GM11168 (cell line): ENCODE measurements at regions not wholly inside any gene's neighbourhood (a gene's known extent, or its start where the extent isn't known, plus 50 kb on each side); places are given as distances from the start of the nearest gene placed in this dataset.

Experiments used
- in situ Hi-C: fragments of 300-500 bp; cut with MboI; formaldehyde crosslinking; loops from one replicate; pipeline ENCODE4 v1.12.0; 2022; ENCODE audit warnings: low sequenced_read_pairs; ENCODE audit not compliant: unreplicated experiment

GRCh38 chr20:50368813-50369224, 141.4 kb upstream of the PTPN1 start:
- in situ Hi-C loops, result no loop called here

GRCh38 chr20:50369225-50370035, 140.8 kb upstream of the PTPN1 start:
- in situ Hi-C loops, result no loop called here

GRCh38 chr20:50370036-50370566, 140.1 kb upstream of the PTPN1 start:
- in situ Hi-C loops, result no loop called here

- in situ Hi-C loops, result no loop called here
Measured at GRCh38 chr20:50371878-50372769, 138.1 kb upstream of the PTPN1 start.

- in situ Hi-C loops, result no loop called here
Measured at GRCh38 chr20:50372770-50373088, 137.5 kb upstream of the PTPN1 start.

DNA sequence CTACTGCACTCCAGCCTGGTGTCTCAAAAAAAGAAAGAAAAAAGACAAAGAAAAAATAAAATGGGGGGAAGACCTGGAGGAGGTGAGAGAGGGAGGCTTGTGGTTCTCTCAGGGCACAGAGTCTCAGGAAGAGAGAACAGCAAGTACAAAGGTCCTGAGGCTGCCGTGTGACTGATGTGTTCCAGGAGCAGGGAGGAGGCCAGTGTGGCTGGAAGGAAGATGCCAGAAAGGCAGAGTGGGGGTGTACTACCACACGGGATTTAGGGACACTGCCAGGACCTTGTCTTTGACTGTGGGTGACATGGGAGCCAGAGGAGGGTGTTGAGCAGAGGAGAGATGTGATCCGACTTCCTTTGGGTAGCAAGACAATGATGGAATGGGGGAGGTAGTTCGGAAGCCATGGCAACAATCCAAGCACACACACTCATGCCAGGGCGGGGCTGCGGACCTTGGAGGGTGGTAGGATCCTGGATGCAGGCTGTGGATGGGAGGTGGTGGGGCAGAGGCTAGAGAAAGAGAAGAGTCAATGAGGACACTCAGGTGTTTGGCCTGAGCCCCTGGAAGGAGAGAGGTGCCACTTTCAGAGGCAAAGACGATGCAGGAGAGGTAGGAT, 136.4 kb upstream of the PTPN1 start:
- in situ Hi-C loops, result no loop called here

GRCh38 chr20:50374541-50375078, 135.6 kb upstream of the PTPN1 start:
- in situ Hi-C loops, result no loop called here

DNA sequence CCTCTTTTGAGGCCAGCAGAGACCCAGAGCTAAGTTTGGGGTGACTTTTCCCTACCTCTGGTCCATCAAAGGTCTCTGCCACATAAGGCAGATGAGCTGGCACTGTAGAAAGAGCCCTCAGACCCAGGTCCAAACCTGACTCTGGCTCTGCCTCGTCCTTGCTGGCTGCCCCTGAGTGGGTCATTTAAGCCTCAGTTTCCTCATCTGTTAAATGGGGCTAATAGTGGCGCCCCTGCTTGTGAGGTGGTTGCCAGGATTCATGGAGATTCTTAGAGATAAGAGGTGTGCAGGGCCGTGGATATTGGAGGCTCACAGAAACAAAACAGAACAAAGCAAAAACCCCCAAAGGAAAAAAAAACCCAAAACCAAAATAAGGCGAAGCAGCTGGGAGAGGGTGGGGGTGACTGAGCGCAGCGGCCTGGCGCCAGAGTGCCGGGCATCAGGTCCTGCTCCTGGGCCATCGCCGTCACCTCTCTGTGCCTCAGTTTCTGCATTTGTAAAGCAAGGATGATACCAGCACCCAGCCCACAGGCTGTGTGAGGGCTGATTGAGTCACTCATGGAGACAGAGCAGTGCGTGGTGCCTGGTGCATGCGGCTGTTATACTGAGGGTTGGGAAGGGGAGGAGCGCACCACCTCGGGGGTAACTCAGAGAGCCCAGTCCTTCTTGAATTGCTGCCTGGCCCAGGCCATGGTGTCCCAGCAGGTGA, 133.8 kb upstream of the PTPN1 start:
- in situ Hi-C loops, result no loop called here

- in situ Hi-C loops, result no loop called here
Measured at GRCh38 chr20:50376888-50377459, 133.2 kb upstream of the PTPN1 start.

DNA sequence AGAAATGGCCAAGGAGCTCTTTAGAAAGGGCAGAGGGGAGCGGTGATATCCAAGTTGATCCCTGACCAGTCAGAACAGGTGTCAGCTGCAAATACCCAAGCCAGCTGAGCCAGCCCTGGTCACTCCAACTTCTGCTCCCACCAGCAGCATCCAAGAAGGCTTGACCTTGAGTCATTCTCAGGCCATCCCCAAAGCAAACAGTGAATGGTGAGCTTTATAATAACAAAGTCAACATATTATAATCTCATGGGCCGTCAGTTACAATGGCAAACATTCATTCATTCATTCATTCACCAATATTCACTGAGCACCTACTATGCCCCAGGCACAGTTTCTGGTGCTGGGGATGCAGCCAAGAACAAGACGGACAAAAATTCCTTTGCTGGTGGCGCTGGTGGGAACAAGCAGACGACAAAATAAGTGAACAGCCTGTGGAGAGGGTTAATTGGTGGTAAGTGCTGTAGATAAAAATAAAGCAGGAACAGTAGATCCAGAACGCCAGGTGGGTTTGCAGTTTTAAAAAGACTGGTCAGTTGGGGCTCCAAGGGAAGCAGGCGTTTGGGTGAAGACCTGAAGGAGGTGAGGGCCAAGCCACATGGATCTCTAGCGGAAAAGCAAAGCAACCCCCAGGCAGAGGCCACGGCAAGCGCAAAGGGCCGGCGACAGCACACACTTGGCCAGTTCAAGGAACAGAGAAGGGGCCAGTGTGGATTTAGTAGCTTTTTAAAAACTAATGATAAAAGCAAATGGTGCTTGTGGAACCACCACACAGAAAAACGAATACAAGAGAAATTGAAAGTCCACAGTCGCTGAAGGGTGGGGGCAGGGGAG, 131.8 kb upstream of the PTPN1 start:
- in situ Hi-C loops, result no loop called here

DNA sequence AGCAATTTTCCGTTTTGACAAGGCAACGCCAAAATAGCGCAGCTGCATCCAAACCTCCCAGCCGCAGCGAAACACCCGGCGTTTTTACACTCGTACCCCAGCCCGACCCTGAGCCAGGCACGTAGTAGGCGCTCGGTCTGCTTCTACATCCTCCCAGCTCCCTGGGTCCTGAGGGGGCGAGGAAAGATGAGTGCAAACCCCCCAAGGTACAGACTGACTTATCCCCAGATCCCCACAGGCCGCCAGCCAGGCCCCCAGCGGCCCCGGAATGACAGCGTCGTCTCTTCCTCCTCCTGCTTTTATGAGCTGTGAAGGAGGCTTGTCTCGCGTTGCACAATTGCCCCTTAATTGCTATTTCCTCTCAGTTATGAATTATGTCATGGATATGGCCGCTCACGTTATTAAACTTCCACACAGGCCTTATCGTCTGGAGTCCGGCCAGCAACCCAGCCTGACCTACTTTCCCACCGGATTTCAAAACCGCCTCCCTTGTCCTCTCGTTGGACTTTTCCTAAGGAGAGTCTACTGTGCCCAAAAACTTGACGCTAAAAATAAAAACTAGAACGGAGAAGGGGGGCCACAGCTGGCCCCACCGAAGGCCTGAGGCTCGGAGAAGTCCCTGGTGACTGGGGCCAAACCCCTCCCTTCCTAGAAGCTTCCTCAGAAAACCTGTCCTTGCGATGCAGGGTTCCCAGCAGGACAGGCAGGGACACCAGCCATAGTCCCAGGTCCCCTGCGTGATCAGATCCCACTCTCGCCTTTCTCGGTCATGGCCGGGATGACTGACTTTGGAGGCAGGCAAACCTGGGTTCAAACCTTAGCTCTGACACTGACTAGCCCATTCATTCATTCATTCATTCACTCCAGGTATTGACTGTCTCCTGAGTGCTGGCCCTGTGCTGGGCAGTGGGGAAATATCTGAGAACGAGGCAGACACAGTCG, 130.9 kb upstream of the PTPN1 start:
- in situ Hi-C loops, result no loop called here

DNA sequence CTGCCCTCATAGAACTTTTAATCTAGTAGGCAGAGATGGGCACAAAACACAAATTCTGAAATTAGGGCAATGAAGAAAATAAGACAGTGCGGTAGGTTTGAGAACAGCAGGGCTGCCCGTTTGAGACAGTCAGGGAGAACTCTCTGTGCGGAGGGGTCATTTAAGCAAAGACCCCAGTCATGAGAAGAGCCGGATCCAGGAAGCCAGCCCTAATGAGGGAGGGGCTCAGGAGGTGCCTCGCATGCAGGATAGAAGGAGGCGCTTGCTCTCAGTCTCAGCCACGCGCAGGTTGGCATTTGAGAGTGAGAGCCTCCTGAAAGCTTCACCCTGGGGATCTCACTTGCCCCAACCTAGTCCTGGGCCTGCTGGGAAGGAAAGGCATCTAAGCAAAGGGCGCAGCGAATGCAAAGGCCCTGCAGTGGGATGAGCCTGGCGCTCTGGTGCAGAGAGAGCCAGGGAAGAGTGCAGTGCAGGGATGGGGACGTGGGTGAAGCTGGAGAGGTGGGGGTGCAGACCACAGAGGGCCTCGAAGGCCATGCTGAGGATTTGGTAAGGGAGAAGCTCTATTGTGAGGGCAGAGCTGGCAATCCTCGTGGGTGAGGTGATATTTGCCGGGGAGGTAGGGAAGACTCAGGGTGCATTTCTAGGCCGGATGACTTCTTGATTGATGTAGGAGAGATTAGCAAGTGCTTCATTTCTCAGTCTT, 130.0 kb upstream of the PTPN1 start:
- in situ Hi-C loops, result no loop called here

DNA sequence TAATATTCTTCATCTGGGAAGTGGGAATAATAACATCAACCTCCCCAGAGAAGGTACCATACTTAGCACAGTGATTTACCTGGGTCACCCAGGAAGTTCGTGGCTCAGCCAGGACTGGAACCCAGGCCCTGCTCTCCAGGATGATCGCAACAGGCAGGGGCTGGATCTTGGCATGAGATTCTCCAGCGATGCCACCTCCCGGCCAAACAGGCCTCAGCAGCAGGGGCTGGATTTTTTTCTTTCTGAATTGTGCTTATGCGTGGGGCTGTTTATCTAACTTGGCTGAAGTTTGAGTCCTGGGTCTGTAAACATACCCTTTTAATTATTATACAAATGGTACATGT, 129.5 kb upstream of the PTPN1 start:
- in situ Hi-C loops, result no loop called here

DNA sequence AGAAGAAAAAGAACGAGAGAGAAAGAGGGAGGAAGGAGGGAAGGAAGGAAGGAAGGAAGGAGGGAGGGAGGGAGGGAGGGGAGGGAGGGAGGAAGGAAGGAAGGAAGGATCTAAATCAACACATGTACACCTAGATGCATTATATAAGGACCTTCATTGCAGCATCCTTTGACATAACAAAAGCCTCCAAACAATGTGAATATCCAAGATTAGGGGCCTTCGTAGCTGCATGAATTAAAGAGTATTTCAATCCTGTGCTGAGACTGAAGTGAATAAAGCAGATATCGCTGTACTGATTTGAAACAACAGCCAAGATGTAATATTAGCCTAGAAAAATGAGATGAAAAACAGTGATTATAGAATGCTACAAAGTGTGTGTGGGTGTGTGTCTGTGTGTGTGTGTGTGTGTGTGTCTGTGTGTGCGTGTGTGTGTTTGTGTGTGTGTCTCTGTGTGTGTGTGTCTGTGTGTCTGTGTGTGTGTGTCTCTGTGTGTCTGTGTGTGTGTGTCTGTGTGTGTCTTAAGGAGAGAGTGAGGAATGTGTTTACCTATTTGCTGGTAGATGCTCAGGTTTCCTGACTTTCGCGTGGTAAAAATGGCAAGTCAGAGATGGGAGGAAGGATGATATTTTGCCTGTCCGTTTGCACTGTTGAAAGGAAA, 129.0 kb upstream of the PTPN1 start:
- in situ Hi-C loops, result no loop called here

GRCh38 chr20:50381771-50382593, 128.2 kb upstream of the PTPN1 start:
- in situ Hi-C loops, result no loop called here
